Stimulated activated CD4-positive, alpha-beta T cell treated with anti-CD3 and anti-CD28 coated beads, Interleukin-4, amount 100 ng/mL, for 48 hours (primary cell): ENCODE measurements at regions not wholly inside any gene's neighbourhood (a gene's known extent, or its start where the extent isn't known, plus 50 kb on each side); places are given as distances from the start of the nearest gene placed in this dataset.

Experiments
- DNase-seq, 2 donors: peaks; one replicate each; pipeline ENCODE4 v3.0.0-alpha.2; 2020; ENCODE audit warnings: low read depth in 2 of 2

GRCh38 chr16:73265935-73266334 is 218.0 kb upstream of the ZFHX3 start:
- no peak for DNase-seq

GRCh38 chr16:73265124-73265837 is 217.4 kb upstream of the ZFHX3 start:
- no peak for DNase-seq

GRCh38 chr16:73262931-73263330 is 215.0 kb upstream of the ZFHX3 start:
- DNase-seq, result no peak

GRCh38 chr16:73255031-73255430 is 207.1 kb upstream of the ZFHX3 start:
- DNase-seq, result no peak

- no peak for DNase-seq
These were observed 206.1 kb upstream of the ZFHX3 start for GRCh38 chr16:73253922-73254480.

- DNase-seq, result no peak
These were observed 204.5 kb upstream of the ZFHX3 start for GRCh38 chr16:73252446-73252845.

- DNase-seq, result no peak
These were observed 203.7 kb upstream of the ZFHX3 start for GRCh38 chr16:73251608-73252007.

- DNase-seq, result no peak
These were observed 200.4 kb upstream of the ZFHX3 start for GRCh38 chr16:73248316-73248715.

- DNase-seq, result no peak
These were observed 193.0 kb upstream of the ZFHX3 start for GRCh38 chr16:73240920-73241319.

- no peak for DNase-seq
These were observed 189.7 kb upstream of the ZFHX3 start for GRCh38 chr16:73237601-73238000.

- DNase-seq, result no peak
These were observed 186.6 kb upstream of the ZFHX3 start for GRCh38 chr16:73234496-73234895.

- no peak for DNase-seq
These were observed 186.0 kb upstream of the ZFHX3 start for GRCh38 chr16:73233846-73234424.

- DNase-seq, result no peak
These were observed 185.4 kb upstream of the ZFHX3 start for GRCh38 chr16:73233329-73233765.

- no peak for DNase-seq
These were observed 184.8 kb upstream of the ZFHX3 start for GRCh38 chr16:73232555-73233328.

GRCh38 chr16:73231944-73232554 is 184.1 kb upstream of the ZFHX3 start:
- DNase-seq, result no peak

- DNase-seq, result no peak
These were observed 183.5 kb upstream of the ZFHX3 start for GRCh38 chr16:73231379-73231778.

GRCh38 chr16:73230651-73231050 is 182.7 kb upstream of the ZFHX3 start:
- DNase-seq, result no peak

GRCh38 chr16:73228649-73229048 is 180.7 kb upstream of the ZFHX3 start:
- no peak for DNase-seq

GRCh38 chr16:73226675-73227074 is 178.7 kb upstream of the ZFHX3 start:
- no peak for DNase-seq

- no peak for DNase-seq
These were observed 178.1 kb upstream of the ZFHX3 start for GRCh38 chr16:73225983-73226382.

GRCh38 chr16:73220836-73221235 is 172.9 kb upstream of the ZFHX3 start:
- DNase-seq, result no peak

- no peak for DNase-seq
These were observed 171.2 kb upstream of the ZFHX3 start for GRCh38 chr16:73219176-73219575.
